DMS79 (cell line): ENCODE measurements at regions not wholly inside any gene's neighbourhood (a gene's known extent, or its start where the extent isn't known, plus 50 kb on each side); places are given as distances from the start of the nearest gene placed in this dataset.

ENCODE experiments used
- DNase-seq: peaks from one replicate; lab custom pipeline; 2025; lab: John Stamatoyannopoulos, UW

DNA sequence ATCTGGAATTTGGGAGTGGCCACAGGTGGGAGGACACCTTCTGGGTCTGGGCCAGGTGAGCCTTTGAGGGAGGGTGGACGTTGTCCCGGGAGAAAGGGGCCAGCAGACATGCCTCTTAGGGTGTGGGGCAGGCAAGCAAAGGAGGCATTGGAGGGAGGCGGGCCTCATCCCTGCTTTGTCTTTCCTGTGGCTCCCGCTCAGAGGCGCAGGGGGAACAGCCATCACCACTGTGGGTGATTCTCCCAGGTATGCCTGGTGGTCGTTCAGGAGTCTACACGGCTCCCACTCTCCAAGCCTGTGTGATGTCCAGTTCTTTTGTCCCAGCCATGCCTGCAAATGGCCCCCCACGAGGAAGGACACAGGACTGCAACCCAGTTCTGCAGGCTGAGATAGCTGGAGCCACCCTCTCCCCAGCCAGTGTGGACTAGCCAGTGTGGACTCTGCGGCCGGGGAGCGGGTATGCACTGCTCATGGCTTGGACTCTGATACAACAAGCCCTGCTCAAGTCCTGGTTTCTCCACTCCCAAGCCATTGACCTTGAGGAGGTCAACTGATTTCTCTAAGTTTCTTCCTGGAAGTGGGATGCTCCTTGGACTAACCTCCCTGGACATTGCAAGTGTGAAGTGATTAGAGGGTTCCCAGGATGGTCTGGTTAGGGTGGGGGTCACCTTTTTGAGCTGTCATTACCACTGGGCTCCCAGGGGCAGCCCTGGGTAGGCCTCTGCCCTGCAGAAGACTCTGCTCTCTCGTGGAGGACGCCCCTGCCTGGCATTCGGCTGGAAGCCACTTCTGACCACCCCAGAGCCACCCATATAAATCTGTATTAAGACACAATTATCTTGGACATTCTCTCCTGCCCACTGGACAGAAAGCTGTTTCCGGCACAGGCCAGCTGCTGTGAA lies 1151.2 kb downstream of the BRD1 start:
- no peak for DNase-seq

GRCh38 chr22:48675830-48676145 lies 1151.9 kb downstream of the BRD1 start:
- DNase-seq: no peak

DNA sequence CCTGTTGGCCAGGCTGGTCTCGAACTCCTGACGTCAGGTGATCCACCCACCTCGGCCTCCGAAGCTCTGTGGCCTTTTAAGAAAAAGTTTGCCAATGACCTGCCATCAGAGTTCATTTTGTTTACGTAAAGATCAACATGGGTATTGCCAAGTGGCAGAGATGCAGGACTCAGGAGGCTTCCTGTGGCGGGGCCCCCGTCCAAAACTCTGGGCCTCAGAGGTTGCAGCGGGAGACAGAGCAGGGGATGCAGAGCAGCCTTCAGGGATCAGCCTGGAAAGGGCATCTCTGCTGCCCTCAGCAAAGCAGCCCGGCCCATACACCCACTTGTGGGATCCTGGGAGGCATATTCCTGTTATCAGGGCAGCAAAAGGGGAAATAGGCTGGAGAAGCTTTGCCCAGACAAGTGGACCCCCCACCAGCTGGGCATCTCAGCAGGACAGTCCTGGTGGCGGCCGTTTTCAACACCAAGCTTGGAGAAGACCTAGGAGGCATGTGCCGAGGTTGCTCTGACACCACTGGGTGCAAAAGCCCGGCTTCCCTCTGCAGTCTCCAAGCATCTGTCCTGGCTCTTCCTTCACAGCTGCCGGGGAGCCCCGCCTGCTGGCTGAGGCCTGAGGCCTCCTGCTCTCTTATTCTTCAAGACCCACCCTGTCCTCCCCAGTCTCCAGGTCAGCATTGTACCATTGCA lies 1152.4 kb downstream of the BRD1 start:
- no peak for DNase-seq

- DNase-seq: no peak
Observed at GRCh38 chr22:48673806-48674500, 1153.7 kb downstream of the BRD1 start.

GRCh38 chr22:48672387-48672786 lies 1155.3 kb downstream of the BRD1 start:
- DNase-seq: no peak

- no peak for DNase-seq
Observed at GRCh38 chr22:48670731-48671130, 1156.9 kb downstream of the BRD1 start.

DNA sequence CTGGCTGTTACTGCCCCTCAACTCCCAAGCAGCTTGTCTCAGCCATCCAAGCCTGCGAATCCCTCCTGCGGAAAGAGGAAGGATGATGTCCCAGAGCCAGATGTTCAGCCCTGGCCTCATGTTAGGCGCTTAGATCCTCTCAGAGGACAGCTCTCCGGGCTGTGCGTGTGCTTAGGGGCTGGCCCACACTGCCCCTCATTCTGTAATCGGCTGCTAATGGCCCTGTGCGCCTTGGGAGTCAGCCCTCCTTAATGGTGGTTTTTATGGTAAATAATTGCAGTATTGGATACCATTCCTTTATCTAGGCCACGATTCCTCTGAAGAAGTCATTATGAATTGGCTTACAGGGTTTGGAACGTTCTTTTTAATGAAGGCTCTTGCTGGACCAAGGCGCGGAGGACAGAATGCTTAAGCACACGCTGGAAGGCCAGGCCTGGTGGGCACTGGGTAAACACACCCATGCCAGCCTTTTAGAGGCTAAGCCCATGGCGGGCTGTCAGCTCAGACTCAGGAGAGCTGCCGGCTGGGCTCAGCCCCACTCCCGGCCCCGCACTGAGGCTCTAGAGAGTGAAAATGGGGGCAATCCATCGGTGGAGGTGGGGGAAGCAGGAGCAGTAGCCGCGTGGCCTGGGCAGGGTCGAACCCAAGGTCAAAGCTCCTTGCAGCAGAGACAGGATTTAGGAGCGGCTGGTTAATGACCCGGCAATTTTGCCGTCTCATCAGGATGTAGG lies 1157.5 kb downstream of the BRD1 start:
- no peak for DNase-seq

DNA sequence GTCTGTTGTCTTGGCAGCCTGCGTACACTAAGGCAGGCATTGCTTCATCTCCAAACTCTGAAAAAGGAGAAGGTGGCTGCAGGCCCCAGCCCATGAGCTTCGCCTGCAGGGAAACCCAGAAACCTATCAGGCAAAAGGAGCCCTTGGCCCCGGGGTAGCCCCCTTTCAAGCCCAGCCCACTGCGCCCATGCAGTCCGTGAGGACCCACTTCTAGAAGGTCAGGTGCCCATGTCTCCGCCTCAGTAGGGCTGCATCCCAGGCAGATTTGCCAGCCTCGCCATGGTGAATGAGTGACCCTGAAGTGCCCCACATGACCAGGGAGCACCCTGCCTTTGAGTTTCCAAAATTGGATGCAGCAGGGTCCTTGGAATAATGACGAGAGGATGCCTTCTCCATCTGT lies 1158.4 kb downstream of the BRD1 start:
- no peak for DNase-seq

DNA sequence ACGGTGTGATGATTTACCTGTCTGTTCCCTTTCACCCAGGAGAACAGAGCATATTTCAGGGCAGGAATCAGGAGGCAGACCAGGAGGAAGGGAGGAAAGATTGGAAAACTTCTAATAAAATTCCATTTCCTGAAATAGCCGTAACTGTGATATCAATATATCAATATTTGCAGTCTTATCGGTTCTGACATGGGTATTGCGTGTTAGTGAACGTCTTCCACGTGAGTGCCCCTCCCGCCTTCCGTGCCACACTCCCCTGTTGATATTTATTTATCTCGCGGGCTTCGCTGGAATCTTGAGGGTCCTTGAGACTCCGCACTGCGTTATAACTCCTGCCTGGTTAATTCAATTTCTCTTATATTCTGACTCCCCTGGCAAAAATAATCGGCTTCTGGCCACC lies 1160.4 kb downstream of the BRD1 start:
- DNase-seq: peak; percentile 15

- DNase-seq: no peak
Observed at GRCh38 chr22:48666620-48667019, 1161.1 kb downstream of the BRD1 start.

- DNase-seq: no peak
Observed at GRCh38 chr22:48665311-48665995, 1162.2 kb downstream of the BRD1 start.

GRCh38 chr22:48664586-48664985 lies 1163.1 kb downstream of the BRD1 start:
- DNase-seq: no peak

DNA sequence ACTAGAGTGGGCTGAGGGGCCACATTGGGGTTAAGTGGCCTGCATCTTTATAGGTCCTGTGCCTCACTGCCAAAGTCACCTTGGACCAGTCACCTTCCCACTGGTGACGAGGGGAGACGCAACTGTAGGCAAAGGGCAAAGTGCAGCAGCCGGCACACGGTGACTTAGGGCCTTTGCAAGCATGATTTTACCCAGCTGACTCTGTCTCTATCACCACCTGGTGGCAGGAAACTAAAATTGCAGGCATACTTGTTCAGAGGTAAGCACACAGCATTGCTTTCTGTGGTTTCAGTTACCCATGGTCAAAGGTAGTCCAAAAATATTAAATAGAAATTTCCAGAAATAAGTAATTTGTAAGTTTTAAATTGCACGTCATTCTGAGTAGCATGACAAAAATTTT lies 1164.4 kb downstream of the BRD1 start:
- no peak for DNase-seq

DNA sequence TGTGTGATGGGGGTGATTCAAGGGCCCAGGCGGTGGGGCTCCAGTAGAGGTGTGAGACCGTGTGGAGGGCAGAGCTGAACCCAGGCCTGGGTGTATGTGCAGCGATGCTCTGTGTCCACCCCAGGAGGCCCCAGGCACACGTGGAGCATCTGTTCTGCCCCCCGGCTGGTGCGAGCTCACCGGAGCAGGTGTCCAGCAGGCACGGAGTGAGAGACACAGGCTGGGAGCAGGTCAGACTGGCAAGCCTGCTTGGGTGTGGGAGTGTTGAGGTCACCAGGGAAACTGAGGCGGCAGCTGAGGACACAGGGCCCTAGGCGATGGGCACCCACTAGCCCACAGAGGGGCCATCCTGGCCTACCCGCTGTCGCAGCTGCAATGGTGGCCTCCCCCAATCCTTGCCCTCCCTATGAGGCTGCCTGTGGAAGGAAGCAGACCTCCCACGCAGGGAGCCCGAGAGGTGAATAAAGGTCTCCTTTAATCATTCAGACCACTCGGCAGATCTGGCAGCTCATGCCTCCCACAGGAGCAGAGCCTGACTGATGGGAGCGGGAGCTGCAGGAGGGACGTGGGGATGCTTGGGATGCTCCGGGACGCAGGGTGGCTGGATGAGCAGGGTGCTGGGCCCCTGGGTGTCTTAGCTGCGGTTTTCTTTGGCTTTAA lies 1165.1 kb downstream of the BRD1 start:
- DNase-seq: no peak

GRCh38 chr22:48661984-48662383 lies 1165.7 kb downstream of the BRD1 start:
- no peak for DNase-seq

DNA sequence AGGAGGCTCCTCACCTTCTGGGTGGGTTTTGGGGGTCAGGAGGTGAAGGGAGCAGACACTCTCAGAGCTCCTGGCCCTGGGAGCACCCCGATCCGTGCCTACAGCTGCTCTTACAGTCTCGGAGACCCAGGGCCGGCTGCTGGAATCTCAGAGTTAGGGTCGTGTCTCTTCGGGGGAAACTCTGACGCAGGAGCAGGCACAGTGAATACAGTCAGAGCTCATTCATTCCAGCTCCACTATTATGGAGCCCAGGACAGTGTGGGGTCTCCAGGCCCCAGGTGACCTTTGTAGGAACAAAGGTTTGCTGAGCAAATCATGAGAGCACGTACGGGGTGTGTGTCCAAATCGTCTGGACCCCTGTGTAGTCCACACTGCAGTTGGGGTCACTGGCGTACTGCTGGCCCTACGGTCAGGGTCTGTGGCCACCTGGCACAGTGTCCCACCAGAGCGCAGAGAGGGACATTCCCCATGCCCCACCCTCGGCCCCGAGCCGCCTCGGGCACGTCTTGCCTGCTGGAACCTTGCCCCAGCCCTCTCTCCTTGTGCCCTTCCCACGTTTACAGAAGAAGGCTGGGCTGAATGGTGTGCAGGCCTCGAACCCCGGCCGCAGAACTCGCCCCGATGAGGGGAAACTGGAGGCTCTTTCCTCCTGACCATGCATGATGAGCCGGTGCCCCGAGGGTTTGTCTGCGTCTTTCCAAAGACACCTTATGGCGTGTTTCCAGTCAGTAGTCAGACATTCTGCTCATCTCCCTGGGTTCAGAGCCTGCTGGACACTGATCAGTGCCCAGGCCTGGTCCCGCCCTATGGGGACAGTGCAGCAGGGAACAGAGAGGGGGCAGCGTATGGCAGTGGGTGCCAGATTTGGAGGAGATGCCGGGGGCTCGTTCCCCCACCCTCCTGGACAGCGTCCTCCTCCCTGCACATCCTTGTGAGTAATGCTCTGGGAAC lies 1166.6 kb downstream of the BRD1 start:
- no peak for DNase-seq

DNA sequence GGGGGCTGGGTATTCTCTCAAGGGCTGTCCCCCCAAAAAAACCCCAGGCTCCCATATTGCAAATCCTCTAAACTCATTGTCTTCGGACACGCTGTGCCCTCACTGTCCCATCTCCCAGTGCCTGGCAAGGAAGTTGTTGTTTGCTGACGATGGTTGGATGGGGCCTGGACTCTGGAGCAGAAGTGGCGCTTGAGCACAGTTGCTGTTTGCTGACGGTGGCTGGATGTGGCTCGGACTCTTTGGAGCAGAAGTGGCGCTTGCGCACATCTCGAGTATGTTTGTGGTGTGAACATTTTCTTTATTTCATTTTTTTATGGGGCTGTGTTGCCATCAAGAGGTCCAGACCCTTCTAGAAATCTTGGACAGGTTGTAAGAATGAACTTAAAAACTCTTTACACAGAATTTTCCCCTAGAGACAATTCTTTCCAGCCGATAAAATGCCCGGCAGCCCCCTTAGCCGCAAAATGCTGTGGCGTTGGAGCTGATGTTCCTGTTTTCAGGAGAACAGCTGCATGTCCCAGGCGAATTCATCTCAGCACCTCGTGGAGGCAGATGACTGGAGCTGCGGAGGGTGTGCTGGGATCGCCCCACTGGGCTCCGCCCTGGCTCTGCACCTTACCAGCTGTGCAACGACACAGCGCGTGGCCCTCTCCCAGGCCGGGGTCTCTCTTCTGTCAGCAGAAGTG lies 1167.4 kb downstream of the BRD1 start:
- DNase-seq: no peak

GRCh38 chr22:48659404-48659996 lies 1168.2 kb downstream of the BRD1 start:
- no peak for DNase-seq

- no peak for DNase-seq
Observed at GRCh38 chr22:48658871-48659270, 1168.8 kb downstream of the BRD1 start.
